T47D (cell line): ENCODE measurements at regions not wholly inside any gene's neighbourhood (a gene's known extent, or its start where the extent isn't known, plus 50 kb on each side); places are given as distances from the start of the nearest gene placed in this dataset.

Experiments
- DNase-seq, 2 experiments: peaks; one replicate each; pipeline versions ENCODE4 v3.0.0 to v3.0.0-alpha.2; 2011 to 2012; ENCODE audit warnings: low read depth in 1 of 2, low spot score in 1 of 2
- JUND ChIP-seq: IDR thresholded peaks from 2 replicates; pipeline ENCODE4 v1.6.1; 2012; ENCODE audit warnings: low read depth
- in situ Hi-C: cut with HindIII; loops from 2 replicates; pipeline ENCODE4 v1.10.0; 2016; ENCODE audit warnings: low sequenced_read_pairs, low pct_unique_long_range_greater_than_20kb

- DNase-seq, result no peak
- in situ Hi-C loops, result no loop called here
- TF ChIP-seq JUND, result no peak
These were observed 664.5 kb upstream of the SALL1 start for GRCh38 chr16:51815523-51815922.

DNA sequence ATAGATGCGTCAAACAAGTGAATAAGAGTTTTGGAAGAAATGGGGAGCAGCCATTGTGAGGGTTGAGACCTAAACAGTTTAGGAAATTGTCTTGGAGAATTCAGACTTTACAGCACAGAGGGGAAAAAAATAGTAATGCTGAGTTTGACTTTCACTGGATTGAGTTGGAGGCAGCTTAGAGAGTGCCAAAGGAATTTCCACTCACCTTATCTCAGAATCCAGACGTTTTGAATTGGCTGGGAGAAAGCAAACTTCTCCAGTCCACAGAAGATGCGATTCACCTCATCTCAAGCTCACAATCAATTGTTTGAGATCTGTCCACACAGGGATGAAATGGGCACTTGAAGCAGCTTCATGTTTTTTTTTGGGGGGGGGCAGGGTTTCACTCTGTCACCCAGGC lies 663.5 kb upstream of the SALL1 start:
- in situ Hi-C loops, result no loop called here
- no peak for TF ChIP-seq JUND
- DNase-seq, result no peak

GRCh38 chr16:51813609-51814008 lies 662.5 kb upstream of the SALL1 start:
- in situ Hi-C loops, result no loop called here
- no peak for DNase-seq
- no peak for TF ChIP-seq JUND

- in situ Hi-C loops, result no loop called here
- TF ChIP-seq JUND, result no peak
- DNase-seq, result no peak
These were observed 661.9 kb upstream of the SALL1 start for GRCh38 chr16:51812945-51813344.

- in situ Hi-C loops, result no loop called here
- no peak for TF ChIP-seq JUND
- no peak for DNase-seq
These were observed 656.5 kb upstream of the SALL1 start for GRCh38 chr16:51807551-51807950.

GRCh38 chr16:51801635-51802034 lies 650.6 kb upstream of the SALL1 start:
- in situ Hi-C loops, result no loop called here
- no peak for TF ChIP-seq JUND

GRCh38 chr16:51797669-51798259 lies 646.7 kb upstream of the SALL1 start:
- in situ Hi-C loops, result no loop called here
- no peak for DNase-seq
- TF ChIP-seq JUND, result no peak

More at GRCh38 chr16:51801635-51802034, 650.6 kb upstream of the SALL1 start:
- no peak for DNase-seq

DNA sequence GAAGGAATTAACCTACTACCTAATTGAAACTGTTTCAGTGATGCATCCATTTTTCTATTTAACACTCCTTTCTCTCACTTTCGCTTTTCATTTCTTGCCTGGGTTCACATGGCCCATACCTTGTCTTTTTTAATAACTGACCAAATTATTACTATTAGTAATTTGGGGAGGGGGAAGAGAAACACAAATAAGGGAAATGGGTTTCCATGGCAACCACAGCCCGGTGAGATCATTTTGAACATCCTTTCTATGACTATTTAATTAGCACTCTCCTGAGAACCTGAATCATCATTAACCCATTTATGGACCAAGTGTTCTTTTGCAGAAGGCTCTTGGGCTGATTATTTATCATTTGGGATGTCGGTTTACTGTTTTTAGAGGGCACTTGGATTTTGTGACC lies 628.2 kb upstream of the SALL1 start:
- no peak for TF ChIP-seq JUND
- no peak for DNase-seq
- in situ Hi-C loops, result no loop called here

DNA sequence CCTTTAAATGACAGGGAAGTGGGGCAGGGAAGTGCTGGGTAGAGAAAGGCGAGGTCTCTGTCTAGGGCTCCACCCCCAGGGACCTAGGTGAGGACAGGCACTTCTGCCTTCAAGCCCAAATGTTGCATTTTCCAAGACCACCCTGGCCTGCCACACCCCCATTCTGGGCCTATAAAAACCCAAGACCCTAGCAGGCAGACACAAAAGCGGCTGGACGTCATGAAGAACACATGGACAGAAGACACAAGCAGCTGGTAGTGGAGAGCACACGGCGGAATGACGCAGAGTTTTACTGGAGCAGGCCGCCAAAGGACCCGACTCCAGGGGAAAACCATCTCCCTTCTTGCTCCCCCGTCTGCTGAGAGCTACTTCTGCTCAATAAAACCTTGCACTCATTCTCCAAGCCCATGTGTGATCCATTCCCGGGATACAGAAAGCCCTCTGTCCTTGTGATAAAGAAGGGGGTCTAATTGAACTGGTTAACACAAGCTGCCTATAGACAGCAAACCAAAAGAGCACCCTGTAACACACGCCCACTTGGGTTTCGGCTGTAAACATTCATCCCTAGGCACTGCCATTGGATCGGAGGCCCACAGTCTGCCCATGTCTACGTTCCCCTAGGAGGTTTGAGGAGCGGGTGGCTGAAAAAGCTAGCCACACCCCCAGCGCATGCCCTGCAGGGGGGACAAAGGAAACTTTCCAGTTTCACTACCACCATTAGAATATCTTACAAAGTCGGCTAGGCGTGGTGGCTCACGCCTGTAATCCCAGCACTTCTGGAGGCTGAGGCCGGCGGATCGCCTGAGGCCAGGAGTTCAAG lies 622.2 kb upstream of the SALL1 start:
- in situ Hi-C loops, result no loop called here
- DNase-seq, result no peak
- TF ChIP-seq JUND, result no peak

GRCh38 chr16:51766739-51767138 lies 615.7 kb upstream of the SALL1 start:
- no peak for DNase-seq
- in situ Hi-C loops, result no loop called here
- TF ChIP-seq JUND, result no peak

GRCh38 chr16:51763072-51763661 lies 612.1 kb upstream of the SALL1 start:
- in situ Hi-C loops, result no loop called here
- TF ChIP-seq JUND, result no peak
- DNase-seq, result no peak

GRCh38 chr16:51762081-51762996 lies 611.3 kb upstream of the SALL1 start:
- no peak for TF ChIP-seq JUND
- in situ Hi-C loops, result no loop called here
- DNase-seq, result peak; percentile 17 to 65
